ENCODE measurements at regions not wholly inside any gene's neighbourhood (a gene's known extent, or its start where the extent isn't known, plus 50 kb on each side); places are given as distances from the start of the nearest gene placed in this dataset.
A peak's percentile ranks its signal among the peaks of the same experiment; 100 is the strongest.

DNA sequence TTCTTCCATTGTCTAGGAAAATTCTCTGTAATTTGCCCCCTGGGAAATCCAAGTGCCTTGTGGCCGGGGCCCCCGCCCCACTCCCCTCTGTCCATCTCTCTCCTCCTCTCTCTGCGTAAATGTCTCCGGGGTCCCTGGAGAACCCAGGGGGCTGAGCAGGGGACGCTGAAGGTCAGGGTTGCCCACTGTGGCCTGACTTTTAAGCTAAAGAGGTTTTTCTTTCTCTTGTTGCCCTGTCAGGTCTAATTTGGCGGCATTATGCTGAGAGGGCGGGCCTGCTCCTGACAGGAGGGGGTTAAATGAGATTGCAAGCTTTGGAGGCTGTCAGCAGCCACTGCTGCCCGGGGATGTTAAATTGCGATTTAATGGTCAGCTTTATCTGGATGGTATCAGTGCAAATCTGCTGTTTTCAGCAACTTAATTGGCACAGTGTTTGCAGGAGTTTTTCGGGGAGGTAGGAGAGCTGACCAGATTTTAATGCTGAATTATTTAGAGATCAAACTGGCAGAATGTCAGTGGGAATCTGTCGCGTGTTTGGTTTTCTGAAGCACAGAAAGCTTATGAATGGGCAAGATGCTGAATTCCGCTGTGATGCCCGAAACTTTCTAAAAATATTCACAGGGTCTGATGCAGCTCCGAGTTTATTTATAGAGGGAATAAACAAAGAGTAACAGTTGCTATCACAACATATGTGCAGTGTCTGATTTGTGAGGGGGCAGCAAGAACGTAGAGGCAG, 93.2 kb upstream of the SOX1 start:
- DNase-seq, result no peak

DNA sequence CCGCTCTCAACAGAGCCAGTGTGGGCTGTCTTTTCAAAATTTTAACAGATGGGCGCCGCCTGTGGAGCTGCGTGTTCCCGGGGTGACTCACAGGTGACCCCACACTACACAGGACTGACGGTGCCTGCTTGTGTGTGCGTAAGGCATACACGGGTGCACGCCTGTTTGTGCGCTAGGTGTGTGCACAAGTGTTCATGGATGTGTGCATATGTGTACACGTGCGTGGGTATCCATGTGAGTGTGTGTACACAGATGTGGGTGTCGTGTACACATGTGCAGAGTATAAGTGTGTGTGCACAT, 92.7 kb upstream of the SOX1 start:
- no peak for DNase-seq

DNA sequence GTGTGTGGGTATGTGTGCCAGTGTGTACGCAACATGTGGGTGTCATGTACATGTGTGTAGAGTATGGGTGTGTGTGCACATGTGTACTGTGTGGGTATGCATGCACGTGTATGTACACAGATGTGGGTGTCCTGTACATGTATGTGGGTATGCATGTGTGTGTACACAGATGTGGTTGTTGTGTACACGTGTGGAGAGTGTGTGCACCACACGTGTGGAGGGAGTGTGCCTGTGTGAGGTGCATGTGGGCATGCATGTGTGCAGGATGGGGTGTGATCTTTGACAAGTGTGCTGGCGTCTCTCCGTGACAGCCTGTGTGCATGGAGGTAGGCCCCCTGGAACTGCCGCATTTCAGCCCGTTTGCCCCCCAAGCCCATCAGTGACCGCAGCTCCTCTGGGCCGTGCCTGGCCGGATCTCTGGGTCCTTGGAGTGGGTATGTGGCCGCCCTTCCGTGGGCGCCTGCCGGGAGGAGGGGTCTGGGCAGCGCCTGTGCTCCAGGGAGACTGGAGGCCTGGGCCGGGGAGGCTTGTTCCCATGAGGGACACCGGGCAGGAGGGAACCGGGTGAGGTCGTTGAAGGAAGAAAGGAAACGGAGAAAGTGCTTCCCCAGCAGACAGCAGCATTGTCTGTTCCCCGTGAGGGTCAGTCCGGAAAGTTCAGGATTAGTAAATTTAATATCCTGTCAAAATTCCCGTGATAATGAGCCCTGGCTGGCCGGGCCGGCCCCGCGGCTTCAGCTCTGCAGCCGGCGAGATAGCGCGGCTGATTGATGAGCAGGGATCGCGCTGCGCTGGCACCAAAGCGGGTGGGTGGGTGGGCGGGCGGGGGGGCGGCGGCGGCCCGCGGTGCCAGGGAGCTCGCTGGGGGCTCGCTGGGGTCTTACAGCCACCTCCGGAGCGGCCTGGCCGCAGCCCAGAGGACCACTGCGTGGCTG, 91.1 kb upstream of the SOX1 start:
- DNase-seq, result no peak

DNA sequence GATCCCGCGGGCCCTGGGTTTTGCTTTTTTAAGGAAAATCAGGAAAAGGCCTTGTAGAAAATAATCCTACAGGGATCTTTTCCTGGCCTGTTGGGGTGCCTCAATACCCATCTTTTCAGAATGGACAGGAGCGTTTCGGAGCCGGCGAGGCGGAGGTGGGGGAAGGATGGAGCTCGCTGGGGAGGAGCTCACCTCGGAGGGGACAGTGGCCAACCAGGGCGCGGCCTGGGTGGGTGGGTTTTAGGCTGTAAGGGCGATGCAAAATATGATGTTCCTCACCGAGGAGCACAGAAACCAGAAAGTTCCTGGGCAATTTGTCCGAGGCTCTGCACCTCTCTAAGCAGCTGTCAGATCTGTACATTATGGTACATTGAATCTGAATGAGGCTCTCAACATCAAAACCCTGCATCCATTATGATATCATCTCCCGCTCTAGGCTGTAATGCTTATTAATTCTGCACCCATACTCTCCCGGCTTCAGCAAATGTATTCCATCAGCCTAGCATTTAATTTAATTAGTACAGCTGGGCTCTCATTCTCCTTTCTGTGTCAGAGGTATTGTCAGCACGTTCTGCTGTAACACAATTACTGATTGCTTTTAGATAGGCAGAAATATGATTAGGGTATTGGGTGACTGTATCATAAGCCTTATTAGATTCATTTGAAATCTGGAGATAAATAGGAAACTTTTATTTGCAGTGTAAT, 90.3 kb upstream of the SOX1 start:
- peak; percentile 79 for DNase-seq

DNA sequence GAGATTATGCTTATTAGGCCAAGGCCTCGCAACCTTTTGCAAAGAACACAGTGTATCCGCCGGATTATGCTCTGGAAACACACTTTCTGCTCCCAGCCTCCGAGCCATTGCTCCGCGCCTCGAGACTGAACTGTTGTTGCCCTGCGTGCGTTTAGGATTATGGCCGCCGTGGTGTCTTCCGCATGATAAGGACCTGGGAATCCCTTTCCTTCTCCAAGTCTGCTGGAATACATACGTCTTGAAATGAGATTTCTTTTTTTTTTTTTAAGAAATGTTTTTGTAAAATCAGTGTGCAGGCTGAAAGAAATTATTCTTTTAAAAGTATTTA, 89.8 kb upstream of the SOX1 start:
- no peak for DNase-seq

DNA sequence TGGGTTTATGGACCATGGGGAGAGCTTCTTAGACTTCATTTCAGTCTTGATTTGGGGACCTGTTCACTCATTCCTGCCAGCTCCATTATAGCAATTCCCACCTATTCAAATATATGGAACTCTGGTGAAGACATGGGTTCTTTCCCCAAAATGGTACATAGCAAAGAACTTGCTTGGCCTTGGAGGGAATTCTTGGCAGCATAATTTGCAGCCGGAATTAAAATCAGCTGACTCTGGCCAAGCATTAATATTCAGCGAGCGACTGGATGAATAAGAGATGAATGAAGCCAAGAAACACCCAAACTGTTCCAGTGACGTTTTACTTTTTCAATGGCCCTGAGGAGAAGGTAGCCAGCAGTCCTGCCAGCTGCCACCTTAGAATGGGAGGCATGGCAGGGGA, 88.4 kb upstream of the SOX1 start:
- no peak for DNase-seq

DNA sequence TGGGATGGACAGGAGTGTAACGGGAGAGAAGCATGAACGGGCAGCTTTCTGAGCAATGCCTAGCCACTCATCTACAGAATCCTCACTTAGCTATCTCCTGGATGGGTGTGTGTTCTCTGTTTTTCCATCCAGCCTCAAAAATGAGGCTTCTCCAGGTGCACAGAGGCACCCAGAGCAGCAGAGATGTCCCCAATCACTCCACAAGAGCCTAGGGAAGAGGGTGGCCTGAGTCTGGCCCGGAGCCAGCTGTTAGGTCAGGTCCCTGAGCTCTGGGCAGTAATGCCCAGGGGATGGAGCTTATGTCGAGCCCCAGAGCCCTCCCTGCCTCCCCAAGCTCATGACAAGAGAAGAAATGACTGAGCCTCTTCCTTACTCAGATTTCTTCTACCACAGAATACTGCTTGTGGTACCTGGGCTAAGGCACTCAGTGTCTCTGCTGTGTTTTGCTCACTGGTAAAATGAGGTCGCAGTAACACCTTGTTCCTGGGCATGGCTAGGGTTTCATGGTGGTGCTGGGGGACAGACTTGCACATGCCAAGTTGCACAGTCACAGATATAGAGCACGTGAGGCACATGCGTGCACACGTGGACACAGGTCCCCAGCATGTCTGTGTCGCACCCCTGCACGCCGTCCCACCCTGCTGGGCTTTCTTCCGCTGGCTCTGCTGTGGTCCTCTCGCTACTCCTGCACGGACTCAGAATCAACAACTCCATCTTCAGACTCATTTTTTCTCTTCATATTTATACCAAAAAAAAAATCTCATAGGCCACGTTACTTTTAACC, 86.6 kb upstream of the SOX1 start:
- DNase-seq, result no peak

DNA sequence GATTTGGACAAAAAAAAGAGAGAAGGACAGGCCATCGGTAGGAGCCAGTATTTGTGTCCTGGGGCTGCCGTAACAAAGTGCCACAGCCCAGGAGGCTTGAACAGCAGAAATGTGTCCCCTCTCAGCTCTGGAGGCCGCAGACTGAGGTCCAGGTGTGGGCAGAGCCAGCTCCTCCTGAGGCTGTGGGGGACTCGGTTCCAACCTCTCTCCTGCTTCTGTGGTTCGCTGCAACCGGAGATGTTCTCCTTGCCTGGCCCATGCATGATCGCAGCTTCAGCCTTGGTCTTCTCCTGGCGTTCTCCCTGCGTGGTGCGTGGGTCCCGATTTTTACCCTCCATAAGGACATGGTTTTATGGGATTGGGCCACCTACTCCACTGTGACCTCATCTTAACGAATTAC, 85.9 kb upstream of the SOX1 start:
- no peak for DNase-seq

DNA sequence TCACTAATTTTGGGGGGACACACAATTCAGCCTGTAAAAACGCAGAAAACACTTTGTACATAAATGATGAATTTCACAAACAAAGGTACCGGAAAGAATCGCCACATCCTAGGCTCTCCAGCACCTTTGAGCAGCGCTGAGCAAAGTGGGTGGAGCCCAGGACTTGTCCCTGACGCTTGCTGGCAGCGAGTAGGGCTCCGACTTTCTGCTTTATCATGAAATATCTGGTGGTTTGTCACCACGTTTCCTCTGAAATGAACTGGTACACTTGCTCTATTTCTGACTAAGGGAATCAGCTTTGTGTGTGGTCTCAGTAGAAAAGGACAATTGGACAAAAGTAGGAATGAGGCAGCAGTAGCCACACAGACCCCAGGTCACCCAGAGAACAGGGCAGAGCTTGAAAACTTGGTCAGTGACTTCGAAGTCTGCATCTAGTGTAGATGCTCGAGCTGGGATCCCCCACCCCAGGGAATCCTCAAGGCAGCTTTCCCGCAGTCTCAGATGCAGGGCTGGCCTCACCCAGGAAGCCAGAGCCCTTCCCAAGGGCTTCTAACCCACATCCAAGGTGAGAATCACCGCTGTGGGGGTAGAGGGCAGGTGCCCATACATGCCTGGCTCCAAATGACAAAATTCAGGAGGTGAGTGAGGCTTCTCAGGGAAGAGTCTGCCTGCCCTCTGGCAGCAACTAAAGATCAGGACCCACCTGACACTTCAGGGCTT, 85.3 kb upstream of the SOX1 start:
- DNase-seq, result no peak

DNA sequence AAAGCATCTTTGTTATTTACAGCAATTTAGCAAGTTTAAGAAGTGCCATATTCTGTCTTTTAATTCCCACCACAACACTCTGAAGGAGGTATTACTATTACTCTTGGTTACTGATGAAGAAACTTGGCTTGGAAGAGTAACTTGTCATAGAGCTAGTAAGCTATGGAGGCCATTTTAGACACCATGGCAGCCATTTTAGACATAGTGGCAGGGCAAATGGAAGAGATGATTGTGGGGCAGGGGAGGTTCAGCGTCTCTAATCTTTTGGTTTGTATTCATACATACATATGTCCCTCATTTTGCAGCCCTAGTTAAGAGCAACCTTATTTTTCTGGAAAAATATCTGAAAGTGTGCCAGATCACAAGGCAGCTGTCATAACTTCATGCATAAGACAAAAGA, 82.6 kb upstream of the SOX1 start:
- DNase-seq, result no peak

DNA sequence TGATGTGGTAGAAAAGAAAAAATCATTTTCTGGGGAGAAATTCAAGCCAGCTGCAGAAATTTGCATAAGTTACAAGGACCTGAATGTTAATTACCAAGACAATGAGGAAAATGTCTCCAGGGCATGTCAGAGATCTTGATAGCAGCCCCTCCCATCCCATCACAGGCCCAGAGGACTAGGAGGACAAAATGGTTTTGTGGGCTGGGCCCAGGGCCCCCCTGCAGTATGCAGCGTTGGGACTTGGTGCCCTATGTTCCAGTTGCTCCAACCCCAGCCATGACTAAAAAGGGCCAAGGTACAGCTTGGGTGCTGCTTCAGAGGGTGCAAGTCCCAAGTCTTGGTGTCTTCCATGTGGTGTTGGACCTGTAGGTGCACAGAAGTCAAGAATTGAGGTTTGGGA, 76.6 kb upstream of the SOX1 start:
- DNase-seq, result no peak

DNA sequence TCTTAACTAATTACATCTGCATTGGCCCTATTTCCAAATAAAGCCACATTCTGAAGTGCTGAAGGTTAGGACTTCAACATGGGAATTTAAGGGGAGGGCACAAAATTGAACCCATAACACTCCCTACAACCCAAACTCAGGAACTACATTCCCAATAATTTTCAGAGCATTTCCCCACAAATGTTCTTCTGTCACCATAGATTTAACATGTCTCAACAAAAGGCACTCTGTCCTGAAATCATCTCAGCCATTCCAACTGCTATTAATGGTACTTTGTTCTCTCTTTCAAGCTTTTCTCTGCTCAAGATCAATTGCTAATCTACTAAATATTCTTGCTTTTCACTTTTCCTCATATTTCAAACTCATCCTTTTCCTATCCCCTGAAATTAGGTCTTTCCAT, 74.0 kb upstream of the SOX1 start:
- no peak for DNase-seq

DNA sequence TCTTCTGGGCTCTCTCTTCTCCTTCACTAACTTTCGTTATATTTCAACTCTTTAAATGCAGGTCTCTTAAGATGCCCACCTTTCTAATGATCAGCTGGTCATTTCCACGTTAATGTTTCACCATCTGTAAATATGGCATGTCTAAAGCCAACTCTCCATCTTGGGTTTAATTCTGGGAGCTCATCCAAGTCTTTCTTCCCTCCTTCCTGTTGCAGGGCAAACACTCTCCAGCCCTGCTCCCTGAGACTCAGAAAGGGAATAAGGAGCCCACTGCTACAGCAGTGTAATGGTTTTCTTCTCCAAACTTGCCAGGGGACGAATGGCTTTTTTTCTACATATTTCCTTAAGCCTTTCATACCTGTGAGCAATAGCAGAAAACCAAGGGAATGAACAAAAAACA, 73.3 kb upstream of the SOX1 start:
- DNase-seq, result no peak

DNA sequence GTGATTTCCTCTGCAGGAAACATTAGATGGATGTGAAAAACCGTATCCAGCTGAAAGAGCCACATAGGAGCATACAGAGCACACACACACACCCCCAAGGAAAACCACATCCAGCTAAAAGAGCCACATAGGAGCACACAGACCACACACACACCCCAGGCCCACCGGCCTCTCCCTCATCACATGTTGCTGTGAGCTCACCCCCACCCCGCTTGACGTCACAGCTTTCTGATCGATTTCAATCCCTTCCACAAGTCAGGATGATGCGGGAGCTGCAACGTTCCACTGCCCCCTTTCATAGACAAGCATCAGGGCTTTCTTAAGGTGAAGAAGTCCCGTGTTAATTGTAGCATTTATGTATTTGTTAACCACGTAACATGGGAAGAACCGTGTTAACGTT, 72.4 kb upstream of the SOX1 start:
- no peak for DNase-seq

DNA sequence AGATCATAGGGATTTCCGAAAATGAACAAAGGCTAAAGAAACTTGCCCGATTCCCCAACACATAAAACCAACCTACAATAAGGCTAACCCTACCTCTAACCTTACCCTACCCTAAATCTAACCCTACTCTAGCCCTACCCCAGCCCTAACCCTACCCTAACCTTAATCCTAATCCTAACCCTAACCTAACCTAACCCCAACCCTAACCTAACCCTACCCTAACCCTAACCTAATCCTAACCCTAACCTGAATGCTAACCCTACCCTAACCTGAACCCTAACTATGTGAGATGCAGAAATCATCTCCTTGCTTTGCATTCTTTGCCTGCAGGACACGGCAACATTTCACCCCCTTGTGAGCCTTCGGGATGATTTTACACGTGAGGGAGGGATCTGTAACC, 67.6 kb upstream of the SOX1 start:
- no peak for DNase-seq

DNA sequence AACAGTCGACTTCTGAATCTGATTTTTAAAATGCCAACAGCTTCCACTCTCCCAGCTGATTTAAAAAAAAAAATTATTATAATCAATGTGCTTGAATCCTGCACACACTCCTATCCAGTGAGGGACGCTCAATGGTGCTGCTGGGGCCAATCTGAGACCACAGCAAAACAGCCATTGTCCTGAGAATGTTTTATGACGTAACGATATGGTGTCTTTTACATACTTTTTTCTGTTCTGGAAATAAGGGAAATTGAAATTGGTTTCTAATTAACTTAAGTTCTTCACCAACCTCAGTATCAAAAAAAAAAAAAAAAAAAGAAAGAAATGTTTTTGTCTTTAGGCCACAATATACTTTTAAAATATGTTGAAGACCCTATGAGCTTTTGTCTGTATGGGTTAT, 66.1 kb upstream of the SOX1 start:
- DNase-seq, result no peak

DNA sequence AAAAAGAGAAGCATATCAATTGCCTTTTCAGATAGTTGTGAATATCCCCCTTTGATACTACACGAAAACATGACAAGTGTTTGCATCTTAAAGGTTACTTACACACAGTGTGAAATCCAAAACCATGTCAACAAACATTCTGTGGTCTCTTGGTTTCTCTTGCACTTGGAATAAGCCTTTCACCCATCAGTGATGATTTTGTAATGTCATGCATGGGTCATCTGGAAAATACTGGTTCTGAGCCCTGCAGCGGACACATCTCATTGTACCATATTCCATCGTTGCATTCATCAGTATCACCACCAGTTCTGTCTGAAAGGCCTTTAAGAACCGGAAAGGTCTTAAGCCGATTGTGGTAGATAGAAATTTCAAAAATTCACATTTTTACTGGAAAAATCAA, 65.4 kb upstream of the SOX1 start:
- DNase-seq, result no peak

DNA sequence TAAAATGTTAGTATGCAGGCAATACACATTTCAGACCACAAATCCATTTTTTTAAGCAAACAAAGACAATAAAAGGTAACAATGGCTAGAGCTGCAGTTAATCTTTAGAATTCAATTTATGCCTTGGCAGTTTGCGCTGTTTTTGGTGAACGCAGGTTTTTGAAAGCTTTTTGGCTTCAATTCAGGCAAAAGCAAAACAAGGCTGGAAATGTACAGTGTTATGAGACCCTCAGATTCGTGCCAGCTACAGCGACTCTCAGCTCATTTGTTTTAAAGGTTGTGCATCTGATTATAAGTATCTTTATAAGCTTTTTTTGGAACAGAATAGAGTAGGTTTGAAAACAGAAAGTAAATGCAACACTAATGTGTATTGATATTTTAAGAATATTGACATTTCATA, 63.6 kb upstream of the SOX1 start:
- no peak for DNase-seq

DNA sequence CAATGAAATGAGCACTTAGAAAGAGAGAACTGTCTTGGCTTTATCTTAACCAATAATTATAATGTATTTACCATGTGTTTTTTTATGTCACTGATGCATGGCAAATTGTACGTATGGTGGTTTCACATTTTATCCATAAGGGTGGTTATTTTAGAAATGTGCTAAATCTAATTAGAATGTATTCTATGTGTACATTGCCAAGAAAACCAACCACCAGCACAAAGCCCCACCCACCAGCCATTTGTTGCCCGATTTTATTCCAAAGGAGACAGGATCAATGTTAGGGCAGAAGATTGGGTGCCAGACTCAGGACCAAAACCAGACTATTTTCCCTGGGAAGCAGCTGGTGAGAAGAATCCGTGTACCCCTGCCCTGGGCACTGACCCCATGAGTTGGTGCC, 63.0 kb upstream of the SOX1 start:
- no peak for DNase-seq

DNA sequence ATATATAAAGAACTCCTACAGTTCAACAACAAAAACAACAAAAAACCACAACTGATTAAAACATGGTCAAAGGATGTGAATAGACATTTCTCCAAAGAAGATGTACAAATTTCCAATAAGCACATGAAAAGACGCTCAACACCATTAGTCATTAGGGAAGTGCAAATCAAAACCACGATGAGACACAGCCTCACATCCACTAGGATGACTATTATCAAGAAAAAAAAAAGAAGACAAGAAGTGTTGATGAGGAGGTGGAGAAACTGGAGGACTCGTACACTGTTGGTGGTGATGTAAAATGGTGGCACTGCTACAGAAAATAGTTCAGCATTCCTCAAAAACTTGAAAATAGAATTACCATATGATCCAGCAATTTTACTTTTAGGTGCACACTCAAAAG, 61.0 kb upstream of the SOX1 start:
- DNase-seq, result no peak

DNA sequence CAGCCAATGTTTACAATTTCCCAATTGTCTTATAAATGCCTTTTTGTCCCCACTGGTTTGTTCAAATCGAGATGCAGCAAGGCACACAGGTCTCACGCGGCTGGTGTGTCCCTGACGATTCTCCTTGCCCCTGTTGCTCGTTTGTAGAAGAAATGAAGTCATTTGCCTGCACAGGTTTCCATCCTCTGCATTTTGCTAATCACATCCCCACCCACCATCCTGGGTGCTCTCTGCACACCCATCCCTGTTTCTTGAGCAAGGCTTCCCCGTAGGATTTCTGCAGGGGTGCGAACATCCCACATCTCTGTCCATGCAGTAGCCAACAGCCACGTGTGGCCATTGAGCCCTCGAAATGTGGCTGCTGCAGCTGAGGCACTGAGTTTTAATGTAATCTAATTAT, 59.8 kb upstream of the SOX1 start:
- DNase-seq, result no peak

DNA sequence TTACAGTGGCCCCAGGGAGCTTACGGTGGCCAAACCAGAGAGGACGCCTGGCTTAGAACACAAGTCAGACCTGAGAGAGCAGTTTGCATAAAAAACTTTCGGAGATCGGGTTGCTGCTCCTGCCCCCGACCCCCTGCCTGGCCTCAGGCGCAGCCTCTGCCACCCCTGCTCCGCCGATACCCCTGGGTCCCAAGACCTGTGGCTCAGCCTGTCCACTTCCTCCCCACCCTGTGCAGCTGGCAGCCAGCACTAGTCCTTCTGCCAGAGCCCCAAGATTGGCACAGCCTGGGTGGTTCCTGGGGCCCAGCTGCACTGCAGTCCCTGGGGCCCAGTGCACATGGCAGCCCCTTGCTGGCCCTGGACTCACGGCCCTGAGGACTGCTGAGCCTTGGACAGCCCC, 56.2 kb upstream of the SOX1 start:
- no peak for DNase-seq
